ENCODE measurements at regions not wholly inside any gene's neighbourhood (a gene's known extent, or its start where the extent isn't known, plus 50 kb on each side); places are given as distances from the start of the nearest gene placed in this dataset.

DNA sequence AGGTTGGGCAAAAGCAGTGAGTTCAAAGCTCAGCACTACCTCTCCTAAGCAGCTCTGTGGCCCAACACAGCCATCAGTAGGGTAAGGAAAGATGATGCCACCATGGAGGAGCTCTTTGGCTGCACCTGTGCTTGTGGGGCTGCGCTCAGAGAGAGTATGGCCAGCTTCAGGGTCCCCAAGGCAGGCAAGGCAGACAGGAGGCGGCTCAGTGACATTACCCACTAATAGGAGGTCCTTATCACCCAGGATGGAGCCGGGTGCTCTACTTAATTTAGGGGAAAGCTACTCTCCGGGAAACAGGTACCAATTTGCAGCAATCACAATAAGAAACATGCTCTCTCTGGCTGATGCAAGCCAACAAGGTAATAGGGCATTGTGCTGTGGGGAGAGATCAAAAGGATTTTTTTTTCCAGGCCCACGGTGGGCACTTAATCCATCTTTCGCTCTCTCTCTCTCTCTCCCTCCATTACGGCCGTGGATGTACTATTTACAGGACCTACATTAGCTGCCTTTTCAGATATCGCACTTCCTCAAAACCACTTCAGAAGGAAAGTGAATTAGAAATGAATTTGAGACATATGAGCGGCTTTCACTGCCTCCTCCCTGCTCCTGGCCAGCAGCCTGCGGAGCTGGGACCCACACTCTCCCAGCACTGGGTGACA is 446.3 kb downstream of the SOX6 start:
- Mint-ChIP-seq H3K9me3 (no peaks in the 10 kb centered on the region), H3K27me3 (peaks cover 6% of the 10 kb centered on the region), H3K36me3 (no peaks in the 10 kb centered on the region), H3K4me1 (ENCODE audit: unreplicated experiment) (peaks cover 15% of the 10 kb centered on the region), H3K4me3 (no peak overlapping the region), H3K27ac (no peak overlapping the region)
- TF ChIP-seq, protein P1, sequence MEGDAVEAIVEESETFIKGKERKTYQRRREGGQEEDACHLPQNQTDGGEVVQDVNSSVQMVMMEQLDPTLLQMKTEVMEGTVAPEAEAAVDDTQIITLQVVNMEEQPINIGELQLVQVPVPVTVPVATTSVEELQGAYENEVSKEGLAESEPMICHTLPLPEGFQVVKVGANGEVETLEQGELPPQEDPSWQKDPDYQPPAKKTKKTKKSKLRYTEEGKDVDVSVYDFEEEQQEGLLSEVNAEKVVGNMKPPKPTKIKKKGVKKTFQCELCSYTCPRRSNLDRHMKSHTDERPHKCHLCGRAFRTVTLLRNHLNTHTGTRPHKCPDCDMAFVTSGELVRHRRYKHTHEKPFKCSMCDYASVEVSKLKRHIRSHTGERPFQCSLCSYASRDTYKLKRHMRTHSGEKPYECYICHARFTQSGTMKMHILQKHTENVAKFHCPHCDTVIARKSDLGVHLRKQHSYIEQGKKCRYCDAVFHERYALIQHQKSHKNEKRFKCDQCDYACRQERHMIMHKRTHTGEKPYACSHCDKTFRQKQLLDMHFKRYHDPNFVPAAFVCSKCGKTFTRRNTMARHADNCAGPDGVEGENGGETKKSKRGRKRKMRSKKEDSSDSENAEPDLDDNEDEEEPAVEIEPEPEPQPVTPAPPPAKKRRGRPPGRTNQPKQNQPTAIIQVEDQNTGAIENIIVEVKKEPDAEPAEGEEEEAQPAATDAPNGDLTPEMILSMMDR (conservative IDR thresholded peaks at IDR 0.05) = no peak
- DNase-seq (ENCODE audit: extremely low spot score, unreplicated experiment) = no peak

DNA sequence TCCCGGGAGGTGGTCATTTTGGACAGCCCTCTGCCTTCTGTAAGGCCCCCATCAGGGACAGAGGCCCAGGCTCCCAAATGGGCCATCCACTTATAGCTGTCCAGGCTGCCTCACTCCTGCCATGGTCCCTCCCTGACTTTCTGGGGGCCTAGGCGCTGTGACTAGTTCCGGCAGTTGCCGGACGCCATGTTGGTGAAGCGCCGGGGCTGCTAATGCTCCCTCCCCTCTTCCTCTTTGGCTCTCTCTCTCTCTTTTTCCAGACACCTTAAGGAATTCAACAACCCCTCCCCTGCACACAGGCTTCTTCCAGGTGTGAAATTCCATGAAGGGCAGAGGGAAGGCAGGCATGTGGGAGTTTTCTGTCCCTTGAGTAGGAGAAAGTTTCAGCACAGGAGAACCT is 445.6 kb downstream of the SOX6 start:
- Mint-ChIP-seq H3K27ac (no peak overlapping the region), H3K4me1 (ENCODE audit: unreplicated experiment) (peaks cover 15% of the 10 kb centered on the region), H3K36me3 (no peaks in the 10 kb centered on the region), H3K27me3 (peaks cover 6% of the 10 kb centered on the region), H3K9me3 (no peaks in the 10 kb centered on the region), H3K4me3 (no peak overlapping the region)
- TF ChIP-seq, protein P1 (conservative IDR thresholded peaks at IDR 0.05) = no peak
- DNase-seq (ENCODE audit: extremely low spot score, unreplicated experiment) = no peak

DNA sequence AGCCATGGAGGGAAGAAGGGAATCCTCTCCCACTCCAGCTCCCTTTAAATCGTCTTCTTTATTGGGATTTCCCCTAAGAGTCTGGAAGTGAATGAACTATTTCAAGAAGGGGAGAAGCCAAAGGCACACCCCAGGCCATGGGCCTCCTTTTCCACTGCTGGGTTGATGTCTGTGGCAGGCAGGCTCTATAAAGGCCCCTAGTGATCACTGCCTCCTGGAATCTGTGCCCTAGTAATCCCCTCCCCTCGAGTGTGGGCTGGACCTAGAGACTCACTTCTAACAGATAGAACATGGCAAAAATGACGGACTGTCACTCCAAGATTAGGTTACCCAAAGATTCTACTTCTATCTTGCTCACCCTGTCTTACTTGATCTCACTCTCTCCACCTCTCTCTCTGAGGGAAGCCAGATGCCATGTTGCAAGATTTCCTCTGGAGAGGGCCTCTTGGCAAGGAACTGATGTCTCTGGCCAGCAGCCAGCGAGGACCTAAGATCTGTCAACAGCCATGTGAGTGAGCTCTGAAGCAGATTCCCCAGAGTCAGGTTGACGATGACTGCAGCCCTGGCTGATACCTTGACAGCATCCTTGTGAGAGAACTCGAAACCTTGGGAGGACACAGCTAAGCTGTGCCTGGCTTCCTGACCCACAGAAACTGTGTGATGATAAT is 444.8 kb downstream of the SOX6 start:
- no peak for DNase-seq (ENCODE audit: extremely low spot score, unreplicated experiment)

DNA sequence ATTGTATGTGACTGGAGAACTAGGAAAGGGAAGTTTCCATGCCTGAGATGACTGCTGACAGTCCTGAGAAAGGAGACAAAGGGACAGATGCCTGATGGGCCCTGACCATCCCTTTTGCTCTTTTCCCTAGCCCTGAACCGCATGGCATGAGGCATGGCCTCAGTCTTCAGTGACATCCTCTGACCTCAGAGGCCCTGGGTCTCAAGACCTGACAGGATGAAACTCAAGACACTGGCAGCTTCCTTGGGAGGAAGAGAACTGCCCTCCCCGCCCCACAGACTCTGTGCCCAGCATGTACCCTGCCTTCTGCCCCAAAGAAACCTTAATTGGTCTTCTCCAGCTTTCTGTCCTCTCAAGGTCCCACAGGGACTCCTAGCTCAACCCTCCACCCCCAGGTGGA is 444.1 kb downstream of the SOX6 start:
- H3K4me3 Mint-ChIP-seq = no peak overlapping the region
- peaks cover 15% of the 10 kb centered on the region for H3K4me1 Mint-ChIP-seq (ENCODE audit: unreplicated experiment)
- no peaks in the 10 kb centered on the region for H3K36me3 Mint-ChIP-seq
- TF ChIP-seq, protein P1 (conservative IDR thresholded peaks at IDR 0.05) = no peak
- H3K9me3 Mint-ChIP-seq = no peaks in the 10 kb centered on the region
- no peak overlapping the region for H3K27ac Mint-ChIP-seq
- peaks cover 6% of the 10 kb centered on the region for H3K27me3 Mint-ChIP-seq
- no peak for DNase-seq (ENCODE audit: extremely low spot score, unreplicated experiment)

More for the DNA sequence above, 444.8 kb downstream of the SOX6 start:
- H3K27ac Mint-ChIP-seq = peak overlapping the region; percentile 7
- H3K4me3 Mint-ChIP-seq = no peak overlapping the region
- no peaks in the 10 kb centered on the region for H3K9me3 Mint-ChIP-seq
- H3K27me3 Mint-ChIP-seq = peaks cover 6% of the 10 kb centered on the region
- H3K36me3 Mint-ChIP-seq = no peaks in the 10 kb centered on the region
- peaks cover 15% of the 10 kb centered on the region for H3K4me1 Mint-ChIP-seq (ENCODE audit: unreplicated experiment)
- TF ChIP-seq, protein P1 (conservative IDR thresholded peaks at IDR 0.05) = no peak

DNA sequence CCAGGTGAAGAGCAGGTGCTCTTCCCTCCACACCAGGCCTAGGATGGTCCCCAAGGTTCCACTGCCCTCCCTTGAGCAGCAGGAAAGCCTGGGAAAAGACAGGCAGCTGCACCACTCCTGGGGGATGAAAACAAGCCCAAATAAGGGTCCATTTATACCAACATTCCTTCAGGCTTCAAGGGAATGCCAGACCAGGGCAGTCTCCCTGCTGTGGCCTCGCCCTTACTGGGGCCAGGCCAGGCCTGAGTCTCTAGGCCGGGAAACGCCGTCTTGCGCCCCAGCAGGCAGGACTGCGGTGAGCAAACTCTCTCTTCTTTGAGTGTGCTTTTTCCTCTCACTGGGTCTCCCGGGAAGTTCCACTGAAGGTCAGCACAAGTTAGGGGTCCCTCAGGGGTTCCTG is 443.5 kb downstream of the SOX6 start:
- Mint-ChIP-seq H3K4me1 (ENCODE audit: unreplicated experiment) (peaks cover 15% of the 10 kb centered on the region), H3K9me3 (no peaks in the 10 kb centered on the region), H3K4me3 (no peak overlapping the region), H3K27me3 (peaks cover 6% of the 10 kb centered on the region), H3K36me3 (no peaks in the 10 kb centered on the region), H3K27ac (no peak overlapping the region)
- no peak for DNase-seq (ENCODE audit: extremely low spot score, unreplicated experiment)
- TF ChIP-seq, protein P1 (conservative IDR thresholded peaks at IDR 0.05) = no peak

Measured in type B pancreatic cell (in vitro differentiated cells).